Activated T-helper 1 cell treated with Interleukin-2 at 50 U/mL for 16 hours (primary cell): ENCODE measurements at regions not wholly inside any gene's neighbourhood (a gene's known extent, or its start where the extent isn't known, plus 50 kb on each side); places are given as distances from the start of the nearest gene placed in this dataset.
A peak's percentile ranks its signal among the peaks of the same experiment; 100 is the strongest.
"Not testable (repeated sequence)": the region's sequence is repeated elsewhere in the genome, so short reads cannot be mapped to it uniquely, and the experiment has no call there.

Experiments
- DNase-seq: peaks from one replicate; pipeline ENCODE4 v3.0.0-alpha.2; 2020; ENCODE audit warnings: low read depth

GRCh38 chr2:126952216-126952615 is 53.5 kb downstream of the TEX51 start:
- DNase-seq, result no peak

GRCh38 chr2:126953483-126953882 is 54.8 kb downstream of the TEX51 start:
- DNase-seq, result no peak

GRCh38 chr2:126954831-126955230 is 56.1 kb downstream of the TEX51 start:
- DNase-seq, result no peak

- DNase-seq, result not testable (repeated sequence)
These were observed 58.1 kb downstream of the TEX51 start for GRCh38 chr2:126956773-126957172.

- no peak for DNase-seq
These were observed 64.7 kb downstream of the TEX51 start for GRCh38 chr2:126963390-126963789.

GRCh38 chr2:126966601-126967000 is 67.9 kb downstream of the TEX51 start:
- no peak for DNase-seq

- DNase-seq, result no peak
These were observed 71.9 kb downstream of the TEX51 start for GRCh38 chr2:126970583-126970982.

- no peak for DNase-seq
These were observed 72.4 kb downstream of the TEX51 start for GRCh38 chr2:126971162-126971480.

GRCh38 chr2:126971481-126972278 is 73.0 kb downstream of the TEX51 start:
- peak; percentile 35 for DNase-seq

- no peak for DNase-seq
These were observed 73.6 kb downstream of the TEX51 start for GRCh38 chr2:126972279-126972626.

GRCh38 chr2:126973745-126974144 is 75.1 kb downstream of the TEX51 start:
- no peak for DNase-seq

GRCh38 chr2:126975671-126976655 is 77.3 kb downstream of the TEX51 start:
- DNase-seq, result no peak

GRCh38 chr2:126976721-126977328 is 78.1 kb downstream of the TEX51 start:
- no peak for DNase-seq

GRCh38 chr2:126978333-126978732 is 79.6 kb downstream of the TEX51 start:
- no peak for DNase-seq

GRCh38 chr2:126979039-126980003 is 80.6 kb downstream of the TEX51 start:
- no peak for DNase-seq

GRCh38 chr2:126981476-126981875 is 82.8 kb downstream of the TEX51 start:
- no peak for DNase-seq

GRCh38 chr2:126982935-126983334 is 84.2 kb downstream of the TEX51 start:
- DNase-seq, result no peak

- DNase-seq, result no peak
These were observed 88.0 kb downstream of the TEX51 start for GRCh38 chr2:126986631-126987187.

- no peak for DNase-seq
These were observed 89.8 kb downstream of the TEX51 start for GRCh38 chr2:126988482-126988881.

- DNase-seq, result not testable (repeated sequence)
These were observed 90.4 kb downstream of the TEX51 start for GRCh38 chr2:126989064-126989463.

- DNase-seq, result no peak
These were observed 91.5 kb downstream of the TEX51 start for GRCh38 chr2:126990200-126990599.
